RWPE2 (cell line): ENCODE measurements at regions not wholly inside any gene's neighbourhood (a gene's known extent, or its start where the extent isn't known, plus 50 kb on each side); places are given as distances from the start of the nearest gene placed in this dataset.

Experiments
- ATAC-seq: fragments of 200-7000 bp; cut with Tn5 transposase; 3 replicates; pipeline ENCODE4 v1.9.1; 2021; ENCODE audit warnings: low read depth
- DNase-seq: peaks from one replicate; pipeline ENCODE4 v3.0.0-alpha.2; 2020; ENCODE audit warnings: low spot score
- H3K27ac ChIP-seq: fragments of 450-650 bp; 2 replicates; pipeline ENCODE4 v1.5.1; 2017; ENCODE audit warnings: mild to moderate bottlenecking; ENCODE audit not compliant: poor library complexity, severe bottlenecking
- H3K27me3 ChIP-seq: fragments of 250-450 bp; sonication (Bioruptor Pico); 2 replicates; pipeline ENCODE4 v1.5.1; 2021; ENCODE audit warnings: mild to moderate bottlenecking, moderate library complexity; ENCODE audit not compliant: insufficient read depth, poor library complexity, severe bottlenecking
- H3K36me3 ChIP-seq: fragments of 250-450 bp; sonication (Bioruptor Pico); 2 replicates; pipeline ENCODE4 v1.5.1; 2020; ENCODE audit warnings: low read depth, mild to moderate bottlenecking, moderate library complexity
- H3K4me1 ChIP-seq: fragments of 250-450 bp; sonication (Bioruptor Pico); 2 replicates; pipeline ENCODE4 v1.5.1; 2021; ENCODE audit warnings: mild to moderate bottlenecking, moderate library complexity; ENCODE audit not compliant: insufficient read depth, poor library complexity, severe bottlenecking
- H3K4me3 ChIP-seq: fragments of 250-450 bp; sonication (Bioruptor Pico); 2 replicates; pipeline ENCODE4 v1.5.1; 2021; ENCODE audit warnings: mild to moderate bottlenecking, moderate library complexity; ENCODE audit not compliant: severe bottlenecking
- H3K9me3 ChIP-seq: fragments of 250-450 bp; sonication (Bioruptor Pico); 2 replicates; pipeline ENCODE4 v1.5.1; 2021; ENCODE audit warnings: mild to moderate bottlenecking, moderate library complexity; ENCODE audit not compliant: severe bottlenecking
- CTCF ChIP-seq: fragments of 450-650 bp; IDR thresholded peaks from one replicate; pipeline ENCODE4 v1.5.1; 2017; ENCODE audit warnings: mild to moderate bottlenecking, moderate library complexity; ENCODE audit not compliant: poor library complexity, severe bottlenecking

- ATAC-seq (no peak), DNase-seq (no peak)
- no peaks in the 10 kb centered on the region for H3K4me1 ChIP-seq
- no peak for TF ChIP-seq CTCF
- H3K27me3 ChIP-seq: no peaks in the 10 kb centered on the region
- no peaks in the 10 kb centered on the region for H3K36me3 ChIP-seq
- no peaks in the 10 kb centered on the region for H3K9me3 ChIP-seq
- no peak overlapping the region for H3K27ac ChIP-seq
- no peak overlapping the region for H3K4me3 ChIP-seq
These were observed 149.1 kb downstream of the PDCD6IP start for GRCh38 chr3:33947272-33948195.

DNA sequence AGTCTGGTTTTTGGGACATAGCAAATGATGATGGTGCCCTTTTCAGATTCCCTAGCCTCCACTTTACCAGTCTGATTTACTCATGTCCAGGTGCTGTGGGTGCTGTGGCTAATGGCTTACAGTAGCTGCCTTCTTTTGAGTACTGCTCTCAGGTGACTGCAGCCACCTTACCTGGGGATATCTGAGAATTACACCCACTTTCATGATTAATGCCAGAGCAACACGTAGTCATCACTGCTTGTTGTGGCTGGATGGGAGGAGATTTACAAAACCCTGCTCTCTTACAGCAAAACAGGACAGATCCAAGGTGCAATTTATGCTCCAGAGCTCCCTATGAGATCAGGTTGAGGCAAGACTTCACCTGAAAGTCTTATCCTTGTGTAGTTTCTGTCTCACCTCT lies 150.6 kb downstream of the PDCD6IP start:
- H3K4me1 ChIP-seq: no peaks in the 10 kb centered on the region
- TF ChIP-seq CTCF: no peak
- no peak overlapping the region for H3K4me3 ChIP-seq
- H3K27me3 ChIP-seq: no peaks in the 10 kb centered on the region
- ATAC-seq (no peak), DNase-seq (no peak)
- H3K9me3 ChIP-seq: no peaks in the 10 kb centered on the region
- no peak overlapping the region for H3K27ac ChIP-seq
- no peaks in the 10 kb centered on the region for H3K36me3 ChIP-seq

DNA sequence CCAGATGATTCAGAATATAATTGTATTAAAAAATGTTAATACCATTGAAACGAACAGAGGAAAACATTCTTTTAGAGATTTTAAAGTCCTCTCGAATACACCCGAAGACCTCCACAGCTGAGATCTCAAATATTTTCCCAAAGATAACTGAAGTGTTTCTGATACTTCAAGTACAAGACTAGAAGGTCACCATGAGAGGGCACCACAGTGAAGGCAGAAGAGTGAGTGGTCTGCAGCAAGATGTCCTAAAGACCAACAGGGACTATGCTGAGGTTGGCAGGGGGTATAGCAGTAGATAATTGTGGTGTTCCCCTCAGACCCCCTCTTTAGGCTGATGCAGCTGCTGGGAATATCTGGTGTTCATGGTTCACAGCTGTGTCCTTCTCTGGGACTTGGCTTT lies 156.5 kb downstream of the PDCD6IP start:
- no peak overlapping the region for H3K27ac ChIP-seq
- ATAC-seq: no peak
- no peak overlapping the region for H3K4me3 ChIP-seq
- no peaks in the 10 kb centered on the region for H3K36me3 ChIP-seq
- no peaks in the 10 kb centered on the region for H3K27me3 ChIP-seq
- no peaks in the 10 kb centered on the region for H3K4me1 ChIP-seq
- H3K9me3 ChIP-seq: no peaks in the 10 kb centered on the region
- DNase-seq: no peak
- TF ChIP-seq CTCF: no peak

DNA sequence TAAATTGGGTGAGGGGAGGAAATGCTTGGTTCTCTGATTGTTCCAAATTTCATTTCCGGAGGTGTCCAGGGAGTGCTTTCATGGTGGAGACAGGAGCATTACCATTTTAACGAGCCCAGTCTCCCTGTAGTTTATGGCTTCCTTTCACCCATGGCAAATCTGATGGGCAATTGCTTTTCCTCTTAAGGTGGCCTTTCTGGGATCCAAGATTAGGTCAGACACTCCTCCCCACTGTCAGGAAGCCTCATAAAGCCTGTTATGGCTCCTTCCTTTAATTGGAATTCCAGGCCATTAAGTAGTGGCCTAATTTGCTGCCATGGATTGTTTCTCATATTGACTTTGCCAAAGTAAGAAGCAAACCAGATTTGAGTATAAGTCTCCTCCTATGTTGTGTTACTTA lies 157.8 kb downstream of the PDCD6IP start:
- no peak overlapping the region for H3K4me3 ChIP-seq
- no peaks in the 10 kb centered on the region for H3K9me3 ChIP-seq
- no peak for ATAC-seq
- no peaks in the 10 kb centered on the region for H3K4me1 ChIP-seq
- no peak overlapping the region for H3K27ac ChIP-seq
- no peaks in the 10 kb centered on the region for H3K36me3 ChIP-seq
- DNase-seq: no peak
- TF ChIP-seq CTCF: no peak
- no peaks in the 10 kb centered on the region for H3K27me3 ChIP-seq

DNA sequence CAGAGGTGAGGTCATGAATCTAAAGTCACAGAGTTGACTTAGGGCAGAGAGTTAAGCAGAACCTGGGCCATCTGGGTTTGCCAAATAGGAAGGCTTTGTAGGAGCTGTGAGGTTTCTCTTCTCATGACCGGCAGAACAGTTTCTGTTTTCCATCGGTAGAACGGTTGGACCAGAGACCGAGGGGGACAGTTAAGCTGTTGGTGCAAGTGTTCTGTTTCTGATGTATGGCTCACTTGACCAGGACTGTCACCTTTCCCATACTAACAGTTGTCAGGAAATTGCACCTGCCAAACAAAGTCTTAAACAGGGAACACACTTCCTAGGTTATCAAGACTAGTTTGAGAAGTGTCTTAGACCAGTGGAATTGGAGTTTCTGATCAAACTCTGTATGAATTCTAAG lies 158.3 kb downstream of the PDCD6IP start:
- ATAC-seq (no peak), DNase-seq (no peak)
- TF ChIP-seq CTCF: no peak
- H3K4me1 ChIP-seq: no peaks in the 10 kb centered on the region
- H3K27me3 ChIP-seq: no peaks in the 10 kb centered on the region
- H3K9me3 ChIP-seq: no peaks in the 10 kb centered on the region
- H3K36me3 ChIP-seq: no peaks in the 10 kb centered on the region
- H3K27ac ChIP-seq: no peak overlapping the region
- no peak overlapping the region for H3K4me3 ChIP-seq
